Neuronal stem cell (in vitro differentiated cells): ENCODE measurements at regions not wholly inside any gene's neighbourhood (a gene's known extent, or its start where the extent isn't known, plus 50 kb on each side); places are given as distances from the start of the nearest gene placed in this dataset.

Experiments
- DNase-seq: peaks from one replicate; pipeline ENCODE4 v3.0.0-alpha.2; 2013; ENCODE audit warnings: low spot score
- H2AFZ ChIP-seq: one replicate; pipeline ENCODE4 v1.6.1; 2013; ENCODE audit warnings: mild to moderate bottlenecking, low read length, inconsistent platforms
- H2AK5ac ChIP-seq: 2 replicates; pipeline ENCODE4 v1.6.1; 2013; ENCODE audit warnings: low read depth, mild to moderate bottlenecking, inconsistent platforms, low read length, moderate library complexity, mixed read lengths
- H2BK120ac ChIP-seq: 2 replicates; pipeline ENCODE4 v1.6.1; 2013; ENCODE audit warnings: low read depth, mild to moderate bottlenecking, inconsistent platforms, low read length, moderate library complexity, mixed read lengths
- H2BK12ac ChIP-seq: one replicate; pipeline ENCODE4 v1.6.1; 2013; ENCODE audit warnings: low read length, inconsistent platforms
- H2BK15ac ChIP-seq: 2 replicates; pipeline ENCODE4 v1.6.1; 2013; ENCODE audit warnings: mild to moderate bottlenecking, low read length, inconsistent platforms, mixed read lengths
- H2BK5ac ChIP-seq: one replicate; pipeline ENCODE4 v1.6.1; 2013; ENCODE audit warnings: inconsistent platforms, mild to moderate bottlenecking, low read length, moderate library complexity
- H3K14ac ChIP-seq: one replicate; pipeline ENCODE4 v1.6.1; 2013; ENCODE audit warnings: low read length, inconsistent platforms
- H3K18ac ChIP-seq: 2 replicates; pipeline ENCODE4 v1.6.1; 2013; ENCODE audit warnings: low read length, inconsistent platforms
- H3K23ac ChIP-seq: 2 replicates; pipeline ENCODE4 v1.6.1; 2013; ENCODE audit warnings: low read depth, mild to moderate bottlenecking, mixed read lengths, low read length, inconsistent platforms; ENCODE audit not compliant: poor library complexity
- H3K27ac ChIP-seq: replicated peaks from 3 replicates; pipeline ENCODE4 v1.5.1; 2013; ENCODE audit warnings: low read length, inconsistent platforms
- H3K27me3 ChIP-seq, 3 experiments: 2 replicates each; pipeline ENCODE4 v1.6.1; 2013; ENCODE audit warnings: low read length in 3 of 3, mild to moderate bottlenecking in 2 of 3, inconsistent platforms in 1 of 3, low read depth in 1 of 3, mixed read lengths in 1 of 3, moderate library complexity in 1 of 3; ENCODE audit not compliant: control insufficient read depth in 3 of 3, insufficient read depth in 3 of 3
- H3K36me3 ChIP-seq, 2 donors: replicated peaks in 1 of 2; 2 replicates each; pipeline ENCODE4 v1.6.1; 2013; ENCODE audit warnings: low read length in 2 of 2; ENCODE audit not compliant: control insufficient read depth in 2 of 2, insufficient read depth in 2 of 2
- H3K4ac ChIP-seq: 2 replicates; pipeline ENCODE4 v1.6.1; 2013; ENCODE audit warnings: inconsistent platforms, mild to moderate bottlenecking, low read length, moderate library complexity
- H3K4me1 ChIP-seq, 2 donors: 1 replicate in 1 of 2; 2 replicates in 1 of 2; pipeline ENCODE4 v1.6.1; 2013; ENCODE audit warnings: low read length in 2 of 2, low read depth in 1 of 2; ENCODE audit not compliant: control insufficient read depth in 2 of 2, insufficient read depth in 1 of 2
- H3K4me2 ChIP-seq: one replicate; pipeline ENCODE4 v1.6.1; 2013; ENCODE audit warnings: mild to moderate bottlenecking, low read length, inconsistent platforms; ENCODE audit not compliant: insufficient read depth, poor library complexity, severe bottlenecking
- H3K4me3 ChIP-seq, 2 donors: 2 replicates each; pipeline ENCODE4 v1.5.1; 2013; ENCODE audit warnings: low read length in 2 of 2, mild to moderate bottlenecking in 2 of 2, inconsistent platforms in 1 of 2, moderate library complexity in 1 of 2
- H3K79me1 ChIP-seq: one replicate; pipeline ENCODE4 v1.6.1; 2013; ENCODE audit warnings: low read depth, mild to moderate bottlenecking, inconsistent platforms, low read length, moderate library complexity
- H3K9ac ChIP-seq: one replicate; pipeline ENCODE4 v1.6.1; 2013; ENCODE audit warnings: mild to moderate bottlenecking, low read depth, low read length, inconsistent platforms; ENCODE audit not compliant: poor library complexity
- H3K9me3 ChIP-seq, 2 donors: replicated peaks in 1 of 2; 2 replicates each; pipeline versions ENCODE3 to v1.6.1; 2013; ENCODE audit warnings: low read length in 2 of 2, mild to moderate bottlenecking in 2 of 2, inconsistent platforms in 1 of 2, low read depth in 1 of 2, mixed read lengths in 1 of 2, moderate library complexity in 1 of 2; ENCODE audit not compliant: control insufficient read depth in 2 of 2, insufficient read depth in 1 of 2
- H4K8ac ChIP-seq: one replicate; pipeline ENCODE4 v1.6.1; 2013; ENCODE audit warnings: low read depth, mild to moderate bottlenecking, inconsistent platforms, low read length, moderate library complexity
- H4K91ac ChIP-seq: one replicate; pipeline ENCODE4 v1.6.1; 2013; ENCODE audit warnings: low read length, low read depth, mild to moderate bottlenecking, inconsistent platforms; ENCODE audit not compliant: poor library complexity
- WGBS, 2 donors: extraction: QIAGEN DNeasy Blood & Tissue Kit; methylation state at CpG; one replicate each; pipeline ENCODE4 v1.1.7; 2013; ENCODE audit warnings: missing lambda C conversion rate in 2 of 2, mixed read lengths in 1 of 2; ENCODE audit not compliant: insufficient read length in 2 of 2, insufficient replicate concordance in 1 of 2; ENCODE audit errors: extremely low coverage in 2 of 2; 5-methylcytosine and 5-hydroxymethylcytosine counted together

- no peak overlapping the region for H3K18ac ChIP-seq
- no peak overlapping the region for H4K8ac ChIP-seq
- H3K14ac ChIP-seq, result no peak overlapping the region
- H3K4me2 ChIP-seq, result no peak overlapping the region
- no peak overlapping the region for H3K9ac ChIP-seq
- no peaks in the 10 kb centered on the region for H3K79me1 ChIP-seq
- no peak for DNase-seq
- no peak overlapping the region for H3K27ac ChIP-seq
- no peaks in the 10 kb centered on the region for H3K9me3 ChIP-seq
- no peak overlapping the region for H3K4me3 ChIP-seq
- H2BK12ac ChIP-seq, result no peak overlapping the region
- H3K23ac ChIP-seq, result no peak overlapping the region
- no peak overlapping the region for H2BK120ac ChIP-seq
- H4K91ac ChIP-seq, result no peak overlapping the region
- H2BK5ac ChIP-seq, result no peak overlapping the region
- no CpG with 5 or more reads among the region's 1 CpG for WGBS, 2 donors
- no peak overlapping the region for H3K4ac ChIP-seq
- H3K27me3 ChIP-seq, result no peaks in the 10 kb centered on the region
- no peak overlapping the region for H2BK15ac ChIP-seq
- H3K36me3 ChIP-seq, result no peaks in the 10 kb centered on the region
- no peak overlapping the region for H2AFZ ChIP-seq
- no peak overlapping the region for H2AK5ac ChIP-seq
- H3K4me1 ChIP-seq, result no peaks in the 10 kb centered on the region
Measured at GRCh38 chr1:187921426-187921825, 1092.7 kb downstream of the PLA2G4A start.

GRCh38 chr1:187922255-187922654 lies 1093.5 kb downstream of the PLA2G4A start:
- Histone ChIP-seq H2BK120ac (no peak overlapping the region), H3K9me3 (no peaks in the 10 kb centered on the region), H3K9ac (no peak overlapping the region), H3K4me3 (no peak overlapping the region), H2BK15ac (no peak overlapping the region), H4K8ac (no peak overlapping the region), H4K91ac (no peak overlapping the region), H3K4ac (no peak overlapping the region), H3K14ac (no peak overlapping the region), H3K27me3 (no peaks in the 10 kb centered on the region), H3K36me3 (no peaks in the 10 kb centered on the region), H2AFZ (no peak overlapping the region), H3K27ac (no peak overlapping the region), H3K23ac (no peak overlapping the region), H2BK12ac (no peak overlapping the region), H3K79me1 (no peaks in the 10 kb centered on the region), H3K4me1 (no peaks in the 10 kb centered on the region), H3K18ac (no peak overlapping the region), H3K4me2 (no peak overlapping the region), H2AK5ac (no peak overlapping the region), H2BK5ac (no peak overlapping the region)
- no CpG with 5 or more reads among the region's 2 CpGs for WGBS, 2 donors
- no peak for DNase-seq

- no peaks in the 10 kb centered on the region for H3K27me3 ChIP-seq
- H3K4ac ChIP-seq, result no peak overlapping the region
- no peak overlapping the region for H2BK12ac ChIP-seq
- no peaks in the 10 kb centered on the region for H3K36me3 ChIP-seq
- no peak overlapping the region for H2BK5ac ChIP-seq
- no peak overlapping the region for H2BK15ac ChIP-seq
- H3K9me3 ChIP-seq, result no peaks in the 10 kb centered on the region
- H2AFZ ChIP-seq, result no peak overlapping the region
- no peak overlapping the region for H3K23ac ChIP-seq
- no peak for DNase-seq
- no CpG with 5 or more reads among the region's 3 CpGs for WGBS, 2 donors
- H4K8ac ChIP-seq, result no peak overlapping the region
- no peak overlapping the region for H4K91ac ChIP-seq
- no peak overlapping the region for H3K14ac ChIP-seq
- H3K4me3 ChIP-seq, result no peak overlapping the region
- H2AK5ac ChIP-seq, result no peak overlapping the region
- peaks cover 2 to 3% of the 10 kb centered on the region in 2 donors for H3K4me1 ChIP-seq
- H3K9ac ChIP-seq, result no peak overlapping the region
- no peak overlapping the region for H3K18ac ChIP-seq
- no peak overlapping the region for H3K27ac ChIP-seq
- H3K79me1 ChIP-seq, result no peaks in the 10 kb centered on the region
- no peak overlapping the region for H3K4me2 ChIP-seq
- H2BK120ac ChIP-seq, result no peak overlapping the region
Measured at GRCh38 chr1:187924252-187924651, 1095.5 kb downstream of the PLA2G4A start.

GRCh38 chr1:187928288-187928687 lies 1099.5 kb downstream of the PLA2G4A start:
- H3K23ac ChIP-seq, result no peak overlapping the region
- no peak overlapping the region for H2BK5ac ChIP-seq
- no peak overlapping the region for H3K4me3 ChIP-seq
- peak; percentile 44 for DNase-seq
- no peaks in the 10 kb centered on the region for H3K9me3 ChIP-seq
- H2AFZ ChIP-seq, result peak overlapping the region; percentile 78
- no peak overlapping the region for H2BK15ac ChIP-seq
- no peaks in the 10 kb centered on the region for H3K79me1 ChIP-seq
- no peaks in the 10 kb centered on the region for H3K36me3 ChIP-seq
- no peak overlapping the region for H2BK12ac ChIP-seq
- no peaks in the 10 kb centered on the region for H3K27me3 ChIP-seq
- H3K4me2 ChIP-seq, result no peak overlapping the region
- no peak overlapping the region for H3K9ac ChIP-seq
- no peak overlapping the region for H3K4ac ChIP-seq
- H3K4me1 ChIP-seq, result peaks cover 2 to 3% of the 10 kb centered on the region in 2 donors
- H2BK120ac ChIP-seq, result no peak overlapping the region
- H2AK5ac ChIP-seq, result no peak overlapping the region
- WGBS, 2 donors, result no CpG with 5 or more reads among the region's 4 CpGs
- no peak overlapping the region for H3K27ac ChIP-seq
- H3K14ac ChIP-seq, result no peak overlapping the region
- H4K91ac ChIP-seq, result no peak overlapping the region
- H3K18ac ChIP-seq, result no peak overlapping the region
- H4K8ac ChIP-seq, result no peak overlapping the region
